HG03045 (cell line): ENCODE measurements at regions not wholly inside any gene's neighbourhood (a gene's known extent, or its start where the extent isn't known, plus 50 kb on each side); places are given as distances from the start of the nearest gene placed in this dataset.
"Not testable (repeated sequence)": the region's sequence is repeated elsewhere in the genome, so short reads cannot be mapped to it uniquely, and the experiment has no call there.

Experiments
- ATAC-seq: cut with Tn5 transposase; IDR thresholded peaks from one replicate; pipeline ENCODE4 v1.9.1; 2021; ENCODE audit warnings: mild to moderate bottlenecking, moderate library complexity; ENCODE audit not compliant: unreplicated experiment

DNA sequence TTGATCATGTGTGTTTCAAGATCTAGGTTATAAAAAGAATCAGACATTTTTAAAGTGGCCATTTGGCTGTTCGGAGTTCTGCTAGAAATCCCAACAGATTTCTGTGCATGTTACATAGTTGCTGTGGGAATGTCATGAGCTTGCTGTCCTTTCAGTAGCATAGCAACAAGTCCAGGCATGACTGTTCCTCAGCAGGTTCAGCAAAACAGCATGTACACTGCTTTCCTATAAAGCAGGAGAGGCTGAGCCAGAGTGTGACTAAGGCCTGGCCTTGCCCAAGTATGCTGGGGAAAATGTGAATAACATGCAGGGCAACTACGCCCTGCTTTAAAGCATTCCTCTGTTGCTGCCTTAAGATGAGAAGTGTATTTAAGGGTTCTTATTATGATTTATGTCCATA, 217.1 kb upstream of the SMIM31 start:
- no peak for ATAC-seq

DNA sequence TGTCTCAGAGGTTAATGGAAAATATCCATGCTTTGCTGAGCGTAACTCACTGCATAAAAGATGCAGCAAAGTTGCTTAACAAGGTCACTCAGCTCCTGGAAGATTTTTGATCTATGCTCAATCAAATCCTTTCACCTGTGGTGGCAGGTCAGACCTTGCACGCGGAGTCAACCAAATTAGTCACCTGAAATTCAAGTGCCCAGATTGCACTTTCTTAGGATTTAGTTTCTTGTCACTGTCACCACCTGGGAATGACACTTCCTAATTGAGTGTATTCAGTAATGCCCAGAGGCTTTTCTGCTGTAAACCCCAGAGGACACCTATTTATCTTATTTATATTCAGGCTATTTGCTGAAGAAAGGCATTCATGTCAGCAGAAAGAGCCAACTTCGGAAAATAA, 215.8 kb upstream of the SMIM31 start:
- no peak for ATAC-seq

DNA sequence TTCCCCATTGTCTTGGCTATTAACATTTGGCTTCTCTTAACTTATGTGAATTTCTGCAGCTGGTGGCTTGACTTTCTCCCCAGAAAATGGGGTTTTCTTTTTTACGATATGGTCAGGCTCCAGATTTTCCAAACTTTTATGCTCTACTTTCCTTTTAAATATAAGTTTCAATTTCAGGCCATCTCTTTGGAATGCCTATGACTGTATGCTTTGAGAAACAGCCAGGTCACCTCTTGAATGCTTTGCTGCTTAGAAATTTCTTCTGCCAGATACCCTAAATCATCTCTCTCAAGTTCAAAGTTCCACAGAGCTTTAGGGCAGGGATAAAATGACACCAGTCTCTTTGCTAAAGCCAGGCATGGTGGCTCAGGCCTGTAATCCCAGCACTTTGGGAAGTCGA, 212.9 kb upstream of the SMIM31 start:
- ATAC-seq, result no peak

DNA sequence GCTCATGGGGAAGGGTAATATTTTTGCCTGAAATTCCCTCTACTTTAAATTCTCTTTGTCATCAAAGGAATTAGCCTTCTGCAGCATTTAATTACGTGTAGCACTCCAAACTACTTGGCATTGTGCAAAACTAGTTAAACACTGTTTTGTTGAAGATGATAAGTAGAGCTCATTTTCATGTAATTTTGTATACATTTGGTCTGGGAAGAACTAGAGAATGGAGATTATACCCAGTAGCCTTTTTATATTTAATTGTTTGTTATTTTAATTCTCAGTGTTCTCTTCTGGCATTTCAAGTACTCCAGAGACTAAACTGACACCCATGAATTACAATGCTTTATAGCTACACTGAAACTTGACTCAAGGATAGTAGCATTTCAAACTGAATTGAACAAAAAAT, 211.5 kb upstream of the SMIM31 start:
- no peak for ATAC-seq

DNA sequence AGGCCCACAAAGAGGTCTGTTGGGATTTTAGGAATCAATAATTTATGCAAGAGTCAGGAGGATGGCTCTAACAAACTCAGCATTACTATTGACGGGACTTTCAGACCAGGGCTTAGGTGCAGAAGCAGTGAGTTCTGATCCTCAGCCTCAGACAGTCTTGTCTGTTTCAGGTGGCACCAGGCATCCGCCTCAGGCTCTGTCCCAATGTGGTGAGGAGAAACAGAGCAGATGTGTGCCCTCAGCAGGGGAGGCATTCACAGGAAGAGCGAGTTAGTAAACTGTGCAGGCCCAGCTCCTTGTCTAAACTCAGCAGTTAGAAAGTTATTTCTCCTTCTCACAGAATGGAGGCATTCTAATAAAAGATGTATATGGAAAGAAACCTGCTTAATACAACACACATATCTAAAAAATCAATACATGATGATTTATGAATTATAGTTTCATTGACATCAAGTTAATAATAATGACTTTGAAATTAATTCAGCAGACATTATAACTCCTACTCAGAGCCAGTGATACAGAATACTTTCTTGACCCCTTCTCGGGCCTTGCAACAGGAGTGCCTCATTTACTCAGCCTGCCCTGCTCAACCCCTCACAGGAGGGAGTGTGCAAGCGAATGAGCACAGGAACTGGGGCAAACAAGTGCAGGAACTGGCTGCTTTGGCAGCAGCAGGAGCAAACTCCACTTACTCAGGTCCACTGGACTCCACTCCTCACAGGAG, 202.8 kb upstream of the SMIM31 start:
- ATAC-seq, result no peak

DNA sequence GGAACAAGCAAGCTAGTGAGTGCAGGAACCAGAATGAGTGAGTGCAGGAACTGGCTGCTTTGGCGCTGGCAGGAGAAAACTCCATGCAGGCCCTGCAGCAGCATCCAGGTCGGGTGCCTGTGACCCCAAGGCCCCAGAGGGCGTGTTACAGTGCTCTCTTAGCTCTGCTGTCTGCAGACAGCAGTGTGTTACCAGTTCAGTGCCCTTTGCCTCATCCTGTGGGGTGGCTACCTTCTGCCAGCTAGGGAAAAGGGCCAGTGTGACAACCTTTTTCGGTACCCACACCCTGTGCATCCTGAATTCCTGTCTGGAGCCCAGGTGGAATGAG, 202.3 kb upstream of the SMIM31 start:
- ATAC-seq, result no peak

DNA sequence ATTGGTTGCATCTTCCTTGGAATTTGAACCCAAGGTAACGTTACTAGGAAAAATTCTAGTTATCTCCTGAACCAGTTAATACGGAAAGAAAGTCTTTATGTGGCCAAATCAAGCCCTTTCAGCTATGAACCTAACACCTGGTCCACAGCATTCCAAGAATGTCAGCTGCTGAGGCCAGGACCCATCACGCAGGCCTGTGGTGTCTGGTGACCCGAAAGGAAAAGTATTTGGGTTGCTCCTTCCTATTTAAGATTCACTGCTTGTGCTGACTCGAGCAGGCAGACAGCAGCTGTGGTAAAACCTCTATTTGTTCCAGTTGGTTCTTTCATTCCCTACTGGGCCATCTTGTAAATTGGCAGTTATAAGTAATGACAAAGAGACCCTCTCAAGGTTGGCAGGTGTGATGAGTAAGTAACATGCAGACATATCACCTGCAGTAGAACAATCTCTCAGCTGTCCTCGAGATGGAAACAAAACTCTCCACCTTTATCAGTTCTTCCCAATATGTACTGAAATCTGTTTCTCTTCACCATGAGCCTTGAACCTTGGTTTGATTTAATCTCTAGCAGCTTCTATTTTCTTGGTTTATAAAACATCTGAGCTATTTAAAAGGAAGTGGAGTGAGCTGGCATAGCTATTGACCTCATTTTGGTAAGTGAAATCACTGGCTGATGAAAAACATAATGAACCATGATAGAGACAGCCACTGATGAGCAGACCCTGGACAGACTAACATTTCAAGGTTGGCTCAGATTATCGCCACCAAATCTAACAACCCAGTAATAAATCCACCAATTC, 182.1 kb upstream of the SMIM31 start:
- ATAC-seq, result no peak

DNA sequence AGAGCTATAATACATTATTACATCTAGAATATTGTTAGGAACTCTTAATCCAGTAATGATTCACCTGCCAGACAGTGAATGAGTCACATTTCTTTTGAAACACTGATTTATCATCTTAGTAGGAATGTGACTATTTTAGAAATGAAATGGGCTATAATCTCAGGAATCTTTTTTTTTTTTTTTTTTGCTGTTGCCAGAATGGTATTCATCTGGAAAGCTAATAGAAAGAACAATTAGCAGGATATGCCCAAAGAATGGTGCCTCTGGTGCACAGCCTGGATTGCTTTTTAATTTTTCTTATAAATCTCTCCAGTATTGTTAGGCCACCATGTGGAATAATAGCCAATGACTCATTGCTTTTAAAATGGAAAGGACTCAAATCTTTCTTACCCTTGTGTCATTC, 181.1 kb upstream of the SMIM31 start:
- no peak for ATAC-seq

DNA sequence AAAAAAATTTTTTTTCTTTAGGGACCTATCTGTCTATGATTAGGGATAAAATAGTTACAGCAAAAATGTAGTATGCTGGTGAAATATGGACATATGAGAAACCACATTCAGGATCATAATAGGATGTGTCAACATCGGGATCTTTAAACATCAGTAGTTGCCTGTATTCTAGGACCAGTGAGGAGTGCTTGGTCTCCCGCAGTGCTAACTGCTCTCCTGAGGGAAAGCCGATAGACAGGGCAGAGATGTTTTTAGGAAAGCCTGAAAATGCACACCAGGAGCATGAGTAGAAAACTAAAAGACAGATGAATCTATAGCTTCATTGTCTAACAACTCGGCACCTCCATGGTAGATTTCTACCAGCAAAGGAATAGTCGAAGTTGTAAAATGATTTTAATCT, 178.1 kb upstream of the SMIM31 start:
- ATAC-seq, result no peak

DNA sequence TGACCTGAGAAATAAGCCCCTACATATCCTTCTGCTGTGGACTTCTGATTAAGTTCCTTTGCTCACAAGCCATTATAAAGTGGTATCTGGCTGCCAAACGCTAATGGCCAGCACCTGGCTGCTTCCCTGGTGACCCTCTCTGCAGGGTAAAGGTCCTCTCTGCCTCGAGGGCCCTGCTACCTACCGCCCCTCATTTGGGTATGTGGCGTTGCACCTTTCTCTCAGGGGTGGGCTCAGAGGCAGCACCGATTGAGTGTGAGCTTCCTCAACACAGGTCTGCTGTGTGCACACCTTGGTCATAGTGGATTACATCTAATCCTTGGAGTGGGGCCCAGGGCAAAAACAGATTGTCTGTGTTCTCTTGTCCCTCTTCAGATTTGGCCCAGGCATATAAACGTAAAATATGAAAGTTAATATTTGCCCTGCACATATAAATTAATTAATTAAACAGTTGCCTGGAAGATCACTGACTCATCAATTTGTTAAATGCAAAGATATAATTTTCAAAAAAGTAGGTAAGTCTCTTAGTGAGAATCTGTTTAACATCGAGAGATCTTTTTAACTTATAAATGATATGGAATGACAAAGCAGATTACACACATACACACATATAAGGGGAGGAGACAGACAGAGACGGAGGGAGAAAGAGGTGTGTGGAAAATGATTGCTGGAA, 174.5 kb upstream of the SMIM31 start:
- ATAC-seq, result no peak

DNA sequence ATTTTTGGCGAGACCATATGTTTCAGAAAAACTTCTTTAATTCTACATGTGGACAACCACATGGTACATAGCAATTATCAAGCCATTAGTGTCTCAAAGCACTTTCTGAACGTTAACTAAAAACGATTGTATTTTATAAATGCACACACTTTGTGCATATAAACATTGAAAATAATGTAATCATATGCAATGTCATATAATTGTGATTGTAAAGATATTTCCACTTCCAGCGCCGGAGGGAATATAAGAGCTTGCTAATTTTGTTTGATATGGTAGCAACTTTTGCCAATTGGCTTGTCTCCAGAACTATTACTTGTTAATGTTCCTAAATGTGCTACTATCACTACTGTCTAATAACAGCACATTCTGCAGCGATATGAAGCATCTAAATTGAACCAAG, 162.3 kb upstream of the SMIM31 start:
- ATAC-seq, result no peak

DNA sequence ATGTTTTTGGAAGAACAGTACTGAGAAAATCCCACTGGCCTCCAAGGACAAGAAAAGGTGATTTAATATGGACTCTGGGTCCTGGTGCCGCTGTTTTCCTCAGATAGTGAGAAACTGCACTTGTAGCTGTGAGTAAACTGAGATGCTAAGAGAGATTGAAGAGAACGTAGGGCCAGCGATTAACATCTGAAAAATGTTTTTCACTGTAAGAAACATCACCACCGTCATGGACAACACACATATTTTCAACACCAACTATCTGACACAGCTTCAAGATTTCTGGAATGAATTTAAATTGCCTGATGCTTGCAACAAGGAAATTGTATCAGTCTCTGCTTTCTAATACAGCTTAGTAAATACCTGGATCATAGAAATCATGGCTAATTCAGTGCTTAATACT, 158.2 kb upstream of the SMIM31 start:
- ATAC-seq, result no peak

DNA sequence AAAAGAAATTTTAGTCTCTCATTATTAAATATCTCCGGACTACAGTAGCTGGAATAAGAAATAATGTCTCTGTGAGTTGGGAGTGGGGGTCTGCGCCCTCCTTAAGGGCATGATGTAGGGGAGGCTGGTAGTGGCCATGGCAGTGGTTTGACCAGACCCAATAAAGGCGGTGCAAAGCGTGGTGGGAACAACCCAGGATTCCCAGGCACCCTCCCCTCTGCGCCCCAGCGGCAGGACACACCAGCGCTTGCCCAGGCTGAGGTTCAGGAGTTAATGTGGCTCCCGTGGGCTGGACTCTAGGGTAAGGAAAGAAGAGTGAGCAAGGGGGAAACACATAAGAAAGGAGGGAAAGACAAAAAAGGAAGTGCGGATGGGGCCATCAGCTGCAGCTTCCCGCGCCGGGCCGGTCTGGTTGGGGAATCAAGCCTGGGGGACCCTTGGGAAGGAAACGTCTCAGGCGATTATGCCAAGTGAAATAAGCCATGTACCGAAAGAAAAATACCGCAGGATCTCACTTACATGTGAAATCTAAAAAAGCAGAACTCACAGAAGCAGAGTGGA, 157.5 kb upstream of the SMIM31 start:
- ATAC-seq, result no peak

DNA sequence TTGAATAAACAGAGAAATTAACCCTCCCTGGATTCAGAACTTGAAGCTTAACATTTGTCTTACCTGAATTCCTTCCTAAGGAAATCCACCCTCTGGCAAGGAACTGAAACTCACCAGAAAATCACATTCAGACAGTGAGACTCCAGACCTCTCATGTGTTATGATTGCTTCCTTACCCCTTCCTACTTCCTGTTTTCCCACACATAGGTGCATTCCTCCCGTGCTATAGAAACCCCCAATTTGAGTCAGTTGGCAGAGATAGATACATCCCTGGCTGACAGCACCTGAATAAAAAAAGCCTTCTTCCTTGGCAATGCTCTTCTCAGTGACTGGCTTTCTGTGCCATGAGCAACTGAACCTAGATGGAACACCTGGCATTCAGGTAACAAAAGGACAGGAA, 157.0 kb upstream of the SMIM31 start:
- ATAC-seq, result no peak

DNA sequence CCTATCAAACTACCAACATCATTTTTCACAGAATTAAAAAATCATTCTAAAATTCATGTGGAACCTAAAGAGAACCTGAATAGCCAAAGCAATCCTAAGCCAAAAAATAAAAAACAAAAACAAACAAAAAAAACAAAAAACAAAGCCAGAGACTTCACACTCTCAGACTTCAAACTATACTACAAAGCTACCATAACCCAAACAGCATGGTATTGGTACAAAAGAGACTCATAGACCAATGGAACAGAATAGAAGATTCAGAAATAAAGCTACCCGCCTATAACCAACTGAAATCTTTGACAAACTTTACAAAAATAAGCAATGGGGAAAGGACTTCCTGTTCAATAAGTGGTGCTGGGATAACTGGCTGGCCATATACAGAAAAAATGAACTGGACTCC, 152.3 kb upstream of the SMIM31 start:
- ATAC-seq, result no peak

DNA sequence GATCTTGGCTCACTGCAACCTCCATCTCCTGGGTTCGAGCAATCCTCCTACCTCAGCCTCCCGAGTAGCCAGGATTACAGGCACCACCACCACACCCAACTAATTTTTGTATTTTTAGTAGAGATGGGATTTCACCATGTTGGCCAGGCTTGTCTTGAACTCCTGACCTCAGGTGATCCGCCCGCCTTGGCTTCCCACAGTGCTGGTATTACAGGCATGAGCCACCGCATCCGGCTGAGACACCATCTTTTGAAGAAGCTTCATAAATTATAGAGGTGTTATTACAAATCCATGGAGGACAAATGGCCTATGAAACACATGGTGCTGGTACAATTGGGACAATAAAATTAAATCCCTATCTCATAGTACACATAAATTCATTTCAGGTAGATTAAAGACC, 148.1 kb upstream of the SMIM31 start:
- not testable (repeated sequence) for ATAC-seq

DNA sequence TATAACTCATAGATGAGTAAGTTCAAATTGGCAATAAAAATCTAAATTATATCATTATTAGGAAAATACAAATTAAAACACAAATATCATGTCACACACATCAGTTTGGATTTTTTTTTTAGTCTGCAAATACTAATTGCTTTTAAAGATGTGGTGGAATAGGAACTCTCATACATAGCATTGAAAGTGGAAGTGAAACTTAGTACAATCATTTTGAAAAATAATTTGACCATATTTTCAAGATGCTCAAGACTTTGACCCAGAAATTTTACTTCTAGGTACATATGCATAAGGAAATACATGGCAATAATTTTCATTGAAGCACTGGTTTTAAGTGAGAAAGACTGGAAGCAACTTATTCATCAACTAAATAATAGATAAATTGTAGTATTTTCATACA, 147.5 kb upstream of the SMIM31 start:
- ATAC-seq, result peak; percentile 89

DNA sequence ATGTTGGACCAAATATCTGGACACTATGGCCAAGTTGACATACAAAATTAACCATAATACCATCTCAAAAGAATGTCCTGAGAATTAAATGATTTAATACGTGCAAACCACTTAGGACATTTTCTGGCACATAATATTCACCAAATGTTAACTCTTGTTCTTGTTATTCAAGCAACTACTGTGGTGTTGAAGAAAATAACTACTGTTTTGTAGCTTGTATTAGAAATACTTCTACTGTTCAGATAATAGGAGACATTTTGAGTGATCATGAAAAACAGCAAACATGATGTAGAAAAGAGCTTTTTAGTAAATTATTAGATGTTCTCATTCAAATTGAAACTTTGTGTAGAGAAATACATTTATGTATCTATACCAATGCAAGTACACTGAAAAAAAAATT, 140.7 kb upstream of the SMIM31 start:
- no peak for ATAC-seq

DNA sequence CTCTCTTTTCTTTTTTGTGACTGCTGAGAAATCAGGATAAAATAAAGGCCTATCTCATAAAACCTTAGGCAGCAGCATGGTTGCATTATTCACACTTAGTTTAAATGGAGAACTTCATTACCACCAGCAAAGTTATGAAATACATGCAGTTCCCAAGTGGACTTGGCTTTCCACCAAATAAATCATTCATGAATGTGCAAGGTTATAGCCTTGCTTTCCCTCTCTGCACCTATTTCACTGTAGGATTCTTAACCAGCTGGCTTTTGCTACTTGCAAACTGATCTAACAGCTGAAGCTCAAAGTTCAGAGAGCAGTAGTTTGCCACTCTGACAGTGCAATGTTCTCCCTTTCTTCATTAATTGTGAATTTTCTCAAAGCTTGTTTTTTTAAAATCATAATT, 140.1 kb upstream of the SMIM31 start:
- no peak for ATAC-seq

DNA sequence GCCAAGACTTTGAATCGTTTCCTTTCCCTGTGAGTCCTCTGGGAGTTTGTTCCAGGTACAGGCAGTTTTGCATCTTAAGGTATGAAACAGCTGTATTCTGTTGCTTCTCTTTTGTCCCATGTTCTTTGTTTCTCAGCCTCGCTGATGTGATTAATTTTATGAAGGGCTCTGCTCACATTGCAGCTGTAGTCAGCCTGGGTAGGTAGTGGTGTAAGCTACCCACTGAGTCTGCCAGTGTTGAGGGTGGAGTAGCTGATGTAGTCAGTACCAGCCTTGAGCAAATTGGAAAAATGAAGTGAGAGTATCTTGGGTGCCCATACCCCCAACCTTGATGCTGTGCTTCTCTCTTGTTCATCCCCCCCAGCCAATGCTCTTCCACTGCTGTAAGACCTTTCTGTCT, 139.6 kb upstream of the SMIM31 start:
- no peak for ATAC-seq

DNA sequence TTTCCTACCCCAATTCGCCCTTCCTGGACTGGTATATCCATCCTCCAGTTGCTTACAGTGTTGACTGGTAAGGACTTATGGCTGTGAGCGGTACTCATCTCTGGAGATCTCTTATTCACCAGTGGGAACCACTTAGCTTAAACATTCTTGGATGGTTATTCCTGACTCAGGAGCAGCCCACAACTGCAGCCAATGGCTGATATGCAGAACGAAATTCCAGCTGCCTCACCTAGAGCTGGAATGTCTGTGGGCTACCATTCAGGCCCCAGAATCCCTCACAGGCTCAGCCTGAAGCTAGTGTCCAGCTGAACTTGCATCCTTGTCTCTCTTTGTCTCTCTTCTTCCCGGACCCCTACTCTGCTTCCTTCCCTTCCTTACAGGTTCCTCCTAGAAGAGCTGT, 138.9 kb upstream of the SMIM31 start:
- no peak for ATAC-seq

DNA sequence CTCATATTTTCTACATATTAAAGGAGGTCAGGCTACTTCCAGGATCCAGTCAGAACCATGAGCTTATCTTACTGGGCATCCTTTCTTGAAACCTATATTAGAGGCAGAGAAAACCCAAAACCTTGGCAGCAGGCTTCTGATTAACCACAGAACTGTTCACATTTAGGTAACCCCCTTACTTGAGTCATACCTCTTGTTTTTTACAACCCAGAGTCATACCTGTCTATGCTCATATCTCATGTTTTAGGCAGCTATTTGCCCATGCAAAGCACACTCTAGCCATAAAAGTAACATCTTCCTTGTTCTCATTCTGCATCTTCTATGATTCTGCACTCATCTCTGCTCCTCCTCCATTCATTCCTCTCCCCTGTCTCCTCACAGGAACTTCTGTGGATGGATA, 138.0 kb upstream of the SMIM31 start:
- ATAC-seq, result no peak
